Colonic mucosa (tissue), 4 donors: ENCODE measurements at regions not wholly inside any gene's neighbourhood (a gene's known extent, or its start where the extent isn't known, plus 50 kb on each side); places are given as distances from the start of the nearest gene placed in this dataset.

Source experiments
- DNase-seq: peaks from one replicate; pipeline ENCODE4 v3.0.0-alpha.2; 2020
- H3K27ac ChIP-seq: fragments of 200-600 bp; one replicate; pipeline ENCODE4 v1.8.0; 2021
- H3K27me3 ChIP-seq: fragments of 200-600 bp; one replicate; pipeline ENCODE4 v1.8.0; 2021
- H3K36me3 ChIP-seq: fragments of 200-600 bp; one replicate; pipeline ENCODE4 v1.8.0; 2021
- H3K4me1 ChIP-seq: fragments of 200-600 bp; one replicate; pipeline ENCODE4 v1.8.0; 2021; ENCODE audit warnings: mild to moderate bottlenecking
- H3K4me3 ChIP-seq: fragments of 200-600 bp; one replicate; pipeline ENCODE4 v1.8.0; 2021
- H3K9ac ChIP-seq, 2 donors: one replicate each; pipeline ENCODE4 v1.7.0; 2013; ENCODE audit warnings: control low read depth in 2 of 2, low read depth in 2 of 2, low read length in 2 of 2
- H3K9me3 ChIP-seq: fragments of 200-600 bp; one replicate; pipeline ENCODE4 v1.8.0; 2021
- intact Hi-C: fragments of 100-400 bp; cut with DNase I; formaldehyde crosslinking; loops from one replicate; pipeline ENCODE4 v1.14.1; 2022
- TF ChIP-seq, protein P1 (sequence below): fragments of 200-600 bp; IDR thresholded peaks from one replicate; pipeline ENCODE4 v1.8.0; 2022; ENCODE audit warnings: antibody characterized with exemption, mild to moderate bottlenecking
- donor health status: healthy.
- donor health status: DM: no; HTN: no; CAD: no.
- donor health status: DM: no; HTN: no; CAD: no.

- no peaks in the 10 kb centered on the region for H3K9me3 ChIP-seq
- DNase-seq: no peak
- H3K27me3 ChIP-seq: no peaks in the 10 kb centered on the region
- no peak overlapping the region for H3K9ac ChIP-seq
- H3K27ac ChIP-seq: no peak overlapping the region
- no peak overlapping the region for H3K4me3 ChIP-seq
- H3K36me3 ChIP-seq: no peaks in the 10 kb centered on the region
- intact Hi-C loops: no loop called here
- TF ChIP-seq, protein P1, sequence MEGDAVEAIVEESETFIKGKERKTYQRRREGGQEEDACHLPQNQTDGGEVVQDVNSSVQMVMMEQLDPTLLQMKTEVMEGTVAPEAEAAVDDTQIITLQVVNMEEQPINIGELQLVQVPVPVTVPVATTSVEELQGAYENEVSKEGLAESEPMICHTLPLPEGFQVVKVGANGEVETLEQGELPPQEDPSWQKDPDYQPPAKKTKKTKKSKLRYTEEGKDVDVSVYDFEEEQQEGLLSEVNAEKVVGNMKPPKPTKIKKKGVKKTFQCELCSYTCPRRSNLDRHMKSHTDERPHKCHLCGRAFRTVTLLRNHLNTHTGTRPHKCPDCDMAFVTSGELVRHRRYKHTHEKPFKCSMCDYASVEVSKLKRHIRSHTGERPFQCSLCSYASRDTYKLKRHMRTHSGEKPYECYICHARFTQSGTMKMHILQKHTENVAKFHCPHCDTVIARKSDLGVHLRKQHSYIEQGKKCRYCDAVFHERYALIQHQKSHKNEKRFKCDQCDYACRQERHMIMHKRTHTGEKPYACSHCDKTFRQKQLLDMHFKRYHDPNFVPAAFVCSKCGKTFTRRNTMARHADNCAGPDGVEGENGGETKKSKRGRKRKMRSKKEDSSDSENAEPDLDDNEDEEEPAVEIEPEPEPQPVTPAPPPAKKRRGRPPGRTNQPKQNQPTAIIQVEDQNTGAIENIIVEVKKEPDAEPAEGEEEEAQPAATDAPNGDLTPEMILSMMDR: no peak
- no peaks in the 10 kb centered on the region for H3K4me1 ChIP-seq
Measured at GRCh38 chr4:128501239-128501638, 213.6 kb upstream of the PGRMC2 start.

DNA sequence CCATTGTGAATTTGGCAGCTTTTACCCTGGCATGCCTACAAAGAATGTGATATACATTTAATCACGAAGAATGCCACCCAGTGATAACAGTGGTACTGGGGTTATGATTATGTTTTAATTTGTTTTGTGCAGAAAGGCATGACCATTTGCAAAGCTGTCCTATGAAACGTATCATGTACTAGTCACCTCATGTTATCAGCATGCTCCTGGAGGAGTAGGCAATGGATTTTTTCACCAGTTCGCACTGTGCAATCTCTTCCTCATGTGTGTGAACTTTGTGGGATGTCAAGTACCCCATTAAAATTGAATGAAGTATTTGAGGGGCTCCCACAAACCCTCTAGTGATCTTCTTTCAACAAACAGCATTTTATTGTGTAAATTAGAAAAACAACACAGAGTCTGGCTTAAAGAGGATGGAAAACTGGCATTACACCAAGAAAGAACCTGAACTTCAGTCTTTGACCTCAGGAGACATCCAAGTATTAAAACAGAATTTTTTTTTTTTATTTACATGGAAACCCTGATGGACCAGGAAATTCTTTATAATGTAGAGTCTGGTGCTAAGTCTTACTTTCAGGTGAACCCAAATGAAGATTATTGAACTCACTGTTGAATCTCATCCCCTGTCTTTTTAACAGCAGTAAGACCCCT, 200.6 kb upstream of the PGRMC2 start:
- no peaks in the 10 kb centered on the region for H3K36me3 ChIP-seq
- no peak overlapping the region for H3K27ac ChIP-seq
- no peak overlapping the region for H3K4me3 ChIP-seq
- H3K27me3 ChIP-seq: no peaks in the 10 kb centered on the region
- intact Hi-C loops: no loop called here
- no peaks in the 10 kb centered on the region for H3K9me3 ChIP-seq
- H3K4me1 ChIP-seq: no peaks in the 10 kb centered on the region
- H3K9ac ChIP-seq: no peak overlapping the region
- TF ChIP-seq, protein P1: no peak
- DNase-seq: no peak

GRCh38 chr4:128484896-128485295, 197.3 kb upstream of the PGRMC2 start:
- Histone ChIP-seq H3K9ac (no peak overlapping the region), H3K4me1 (no peaks in the 10 kb centered on the region), H3K27me3 (no peaks in the 10 kb centered on the region), H3K36me3 (no peaks in the 10 kb centered on the region), H3K4me3 (no peak overlapping the region), H3K9me3 (no peaks in the 10 kb centered on the region), H3K27ac (no peak overlapping the region)
- TF ChIP-seq, protein P1: no peak
- intact Hi-C loops: no loop called here
- no peak for DNase-seq

- no peak overlapping the region for H3K4me3 ChIP-seq
- H3K9me3 ChIP-seq: no peaks in the 10 kb centered on the region
- no peaks in the 10 kb centered on the region for H3K36me3 ChIP-seq
- H3K27me3 ChIP-seq: no peaks in the 10 kb centered on the region
- intact Hi-C loops: no loop called here
- no peaks in the 10 kb centered on the region for H3K4me1 ChIP-seq
- TF ChIP-seq, protein P1: no peak
- no peak overlapping the region for H3K27ac ChIP-seq
- no peak overlapping the region for H3K9ac ChIP-seq
- no peak for DNase-seq
Measured at GRCh38 chr4:128483816-128484215, 196.2 kb upstream of the PGRMC2 start.

GRCh38 chr4:128483041-128483440, 195.4 kb upstream of the PGRMC2 start:
- TF ChIP-seq, protein P1: no peak
- Histone ChIP-seq H3K27me3 (no peaks in the 10 kb centered on the region), H3K4me3 (no peak overlapping the region), H3K36me3 (no peaks in the 10 kb centered on the region), H3K27ac (no peak overlapping the region), H3K9me3 (no peaks in the 10 kb centered on the region), H3K4me1 (no peaks in the 10 kb centered on the region), H3K9ac (no peak overlapping the region)
- intact Hi-C loops: no loop called here
- DNase-seq: no peak
